Gastroesophageal sphincter (tissue), 3 donors: ENCODE measurements at regions not wholly inside any gene's neighbourhood (a gene's known extent, or its start where the extent isn't known, plus 50 kb on each side); places are given as distances from the start of the nearest gene placed in this dataset.

ENCODE experiments used
- CTCF ChIP-seq, 4 experiments: fragments of 200-600 bp in 2 of 4; fragments of 450-650 bp in 2 of 4; sonication (generic) in 1 of 4; IDR thresholded peaks; one replicate each; pipeline ENCODE4 v1.5.1; 2017 to 2019; ENCODE audit warnings: antibody characterized with exemption in 4 of 4, mild to moderate bottlenecking in 2 of 4, moderate library complexity in 2 of 4
- EP300 ChIP-seq: sonication (generic); formaldehyde crosslinking; IDR thresholded peaks from one replicate; pipeline ENCODE4 v1.6.1; 2017; ENCODE audit warnings: antibody characterized with exemption, mild to moderate bottlenecking
- POLR2A ChIP-seq, 2 donors: fragments of 450-650 bp; IDR thresholded peaks; one replicate each; pipeline ENCODE4 v1.6.1; 2017; ENCODE audit warnings: antibody characterized with exemption in 2 of 2, mild to moderate bottlenecking in 2 of 2, moderate library complexity in 1 of 2
- POLR2AphosphoS5 ChIP-seq: sonication (generic); formaldehyde crosslinking; IDR thresholded peaks from one replicate; pipeline ENCODE4 v1.6.1; 2017; ENCODE audit warnings: antibody characterized with exemption

GRCh38 chr5:108653201-108653600, 94.5 kb upstream of the FER start:
- no peak for TF ChIP-seq CTCF (IDR thresholded peaks at IDR 0.05)
- no peak for TF ChIP-seq POLR2AphosphoS5
- TF ChIP-seq POLR2A (IDR thresholded peaks at IDR 0.05), result no peak
- no peak for TF ChIP-seq EP300
